H1 (cell line): ENCODE measurements at regions not wholly inside any gene's neighbourhood (a gene's known extent, or its start where the extent isn't known, plus 50 kb on each side); places are given as distances from the start of the nearest gene placed in this dataset.

Source experiments
- CHD7 ChIP-seq: fragments of 300-600 bp; sonication (generic); IDR thresholded peaks from 2 replicates; pipeline ENCODE4 v1.7.1; 2012; ENCODE audit warnings: low read length, moderate library complexity, mild to moderate bottlenecking, inconsistent platforms; ENCODE audit not compliant: insufficient replicate concordance

GRCh38 chr3:30948426-30948825, 54.0 kb upstream of the GADL1 start (continued):
- TF ChIP-seq CHD7 = no peak
